ENCODE measurements at regions not wholly inside any gene's neighbourhood (a gene's known extent, or its start where the extent isn't known, plus 50 kb on each side); places are given as distances from the start of the nearest gene placed in this dataset.
"Not testable (repeated sequence)": the region's sequence is repeated elsewhere in the genome, so short reads cannot be mapped to it uniquely, and the experiment has no call there.

GRCh38 chr14:37729218-37729617 lies 133.8 kb downstream of the TTC6 start:
- DNase-seq (ENCODE audit: low spot score in 2 of 2) (no peak), ATAC-seq (ENCODE audit: low read depth) (no peak)
- Mint-ChIP-seq H3K4me3 (no peak overlapping the region), H3K27ac (no peak overlapping the region), H3K9me3 (peaks cover 1% of the 10 kb centered on the region), H3K27me3 (no peaks in the 10 kb centered on the region), H3K4me1 (no peaks in the 10 kb centered on the region), H3K36me3 (no peaks in the 10 kb centered on the region)

DNA sequence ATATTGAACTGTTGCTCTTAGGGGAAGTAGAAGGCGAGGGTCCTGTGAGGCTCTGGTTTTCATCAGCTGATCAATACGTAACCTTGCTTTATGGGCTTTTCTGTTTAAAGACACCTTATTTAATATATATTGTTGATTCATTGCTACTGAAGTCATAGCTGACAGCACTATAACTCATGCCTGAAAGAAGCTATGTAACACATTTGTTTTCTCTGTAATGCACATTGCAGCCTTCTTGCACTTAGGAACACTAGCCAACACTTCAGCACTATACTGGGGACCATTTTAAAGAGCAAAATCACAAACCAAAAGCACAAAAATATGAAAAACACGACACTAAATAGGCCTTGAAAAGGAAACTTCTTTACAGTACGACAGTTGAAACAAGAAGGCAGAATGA lies 135.7 kb downstream of the TTC6 start:
- Mint-ChIP-seq H3K4me3 (no peak overlapping the region), H3K36me3 (no peaks in the 10 kb centered on the region), H3K9me3 (peaks cover 1% of the 10 kb centered on the region), H3K4me1 (no peaks in the 10 kb centered on the region), H3K27me3 (no peaks in the 10 kb centered on the region), H3K27ac (no peak overlapping the region)
- ATAC-seq (ENCODE audit: low read depth) = no peak
- DNase-seq (ENCODE audit: low spot score in 2 of 2) = no peak

DNA sequence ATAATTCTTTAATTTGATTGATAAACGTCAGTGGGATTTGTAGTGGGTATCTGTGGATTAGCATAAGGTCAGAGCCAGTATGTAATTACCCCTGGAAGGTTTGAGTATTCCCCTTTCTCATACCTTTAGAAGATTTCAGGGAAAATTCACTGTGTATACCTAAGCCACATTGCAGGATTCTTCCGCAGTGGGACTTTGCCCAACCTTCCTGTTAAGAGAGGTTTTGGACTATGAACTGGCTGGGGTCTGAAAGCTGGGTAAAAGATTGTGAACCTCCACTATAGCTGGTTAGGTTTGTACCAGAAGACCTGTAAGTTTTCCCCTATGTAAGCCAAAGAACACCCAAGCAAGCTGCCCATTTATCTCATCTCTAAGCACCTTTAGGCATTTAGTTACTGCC lies 150.2 kb downstream of the TTC6 start:
- H3K27me3 Mint-ChIP-seq = no peaks in the 10 kb centered on the region

GRCh38 chr14:37746140-37746832 lies 150.9 kb downstream of the TTC6 start:
- ATAC-seq (ENCODE audit: low read depth) (no peak), DNase-seq (ENCODE audit: low spot score in 2 of 2) (no peak)
- H3K4me3 Mint-ChIP-seq = no peak overlapping the region
- no peaks in the 10 kb centered on the region for H3K36me3 Mint-ChIP-seq
- H3K27me3 Mint-ChIP-seq = no peaks in the 10 kb centered on the region
- H3K27ac Mint-ChIP-seq = no peak overlapping the region
- H3K9me3 Mint-ChIP-seq = peaks cover 16% of the 10 kb centered on the region
- no peaks in the 10 kb centered on the region for H3K4me1 Mint-ChIP-seq

More for the DNA sequence above, 150.2 kb downstream of the TTC6 start:
- ATAC-seq (ENCODE audit: low read depth) (no peak), DNase-seq (ENCODE audit: low spot score in 2 of 2) (no peak)
- Mint-ChIP-seq H3K27ac (no peak overlapping the region), H3K4me1 (no peaks in the 10 kb centered on the region), H3K4me3 (no peak overlapping the region), H3K36me3 (no peaks in the 10 kb centered on the region), H3K9me3 (peaks cover 16% of the 10 kb centered on the region)

GRCh38 chr14:37753459-37753858 lies 158.0 kb downstream of the TTC6 start:
- ATAC-seq (ENCODE audit: low read depth) = no peak
- Mint-ChIP-seq H3K27ac (no peak overlapping the region), H3K27me3 (no peaks in the 10 kb centered on the region), H3K4me3 (no peak overlapping the region), H3K36me3 (no peaks in the 10 kb centered on the region), H3K9me3 (peaks cover 7% of the 10 kb centered on the region), H3K4me1 (no peaks in the 10 kb centered on the region)
- no peak for DNase-seq (ENCODE audit: low spot score in 2 of 2)

- not testable (repeated sequence) for H3K4me3 Mint-ChIP-seq; H3K4me1 Mint-ChIP-seq; DNase-seq (ENCODE audit: low spot score in 2 of 2); H3K36me3 Mint-ChIP-seq; ATAC-seq (ENCODE audit: low read depth); H3K27me3 Mint-ChIP-seq; H3K27ac Mint-ChIP-seq
- H3K9me3 Mint-ChIP-seq = peaks cover 16% of the 10 kb centered on the region
Measured at GRCh38 chr14:37760275-37760674, 164.8 kb downstream of the TTC6 start.

- H3K27ac Mint-ChIP-seq = no peak overlapping the region
- no peaks in the 10 kb centered on the region for H3K4me1 Mint-ChIP-seq
- DNase-seq (ENCODE audit: low spot score in 2 of 2) (no peak), ATAC-seq (ENCODE audit: low read depth) (no peak)
- H3K4me3 Mint-ChIP-seq = no peak overlapping the region
- no peaks in the 10 kb centered on the region for H3K27me3 Mint-ChIP-seq
- H3K9me3 Mint-ChIP-seq = peaks cover 20% of the 10 kb centered on the region
- no peaks in the 10 kb centered on the region for H3K36me3 Mint-ChIP-seq
Measured at GRCh38 chr14:37763266-37763665, 167.8 kb downstream of the TTC6 start.

GRCh38 chr14:37772283-37772682 lies 176.9 kb downstream of the TTC6 start:
- not testable (repeated sequence) for H3K4me3 Mint-ChIP-seq; DNase-seq (ENCODE audit: low spot score in 2 of 2); H3K4me1 Mint-ChIP-seq; ATAC-seq (ENCODE audit: low read depth); H3K27ac Mint-ChIP-seq; H3K36me3 Mint-ChIP-seq; H3K27me3 Mint-ChIP-seq; H3K9me3 Mint-ChIP-seq

DNA sequence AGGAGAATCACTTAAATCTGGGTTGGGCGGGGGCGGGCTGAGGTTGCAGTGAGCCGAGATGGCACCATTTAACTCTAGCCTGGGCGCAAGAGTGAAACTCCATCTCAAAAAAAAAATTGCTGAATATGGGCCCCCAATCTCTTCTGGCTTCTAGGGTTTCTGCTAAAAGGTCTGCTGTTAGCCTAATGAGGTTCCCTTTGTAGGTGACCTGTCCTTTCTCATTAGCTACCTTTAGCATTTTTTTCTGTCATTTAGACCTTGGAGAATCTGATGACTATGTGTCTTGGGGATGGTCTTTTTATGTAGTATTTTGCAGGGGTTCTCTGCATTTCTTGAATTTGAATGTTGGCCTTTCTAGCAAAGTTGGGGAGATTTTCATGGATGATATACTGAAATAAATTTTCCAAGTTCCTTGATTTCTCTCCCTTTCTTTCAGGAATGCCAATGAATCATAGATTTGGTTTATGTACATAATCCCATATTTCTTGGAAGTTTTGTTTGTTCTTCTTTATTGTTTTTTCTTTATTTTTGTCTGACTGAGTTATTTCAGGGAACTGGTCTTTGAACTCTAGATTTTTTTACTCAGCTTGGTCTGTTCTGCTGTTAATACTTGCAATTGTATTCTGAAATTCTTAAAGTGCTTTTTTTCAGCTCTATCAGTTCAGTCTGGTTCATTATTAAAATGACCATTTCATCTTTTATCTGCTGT lies 181.5 kb downstream of the TTC6 start:
- Mint-ChIP-seq H3K36me3 (no peaks in the 10 kb centered on the region), H3K4me1 (no peaks in the 10 kb centered on the region), H3K27ac (no peak overlapping the region), H3K9me3 (peaks cover 5% of the 10 kb centered on the region), H3K4me3 (no peak overlapping the region), H3K27me3 (no peaks in the 10 kb centered on the region)
- DNase-seq (ENCODE audit: low spot score in 2 of 2) (no peak), ATAC-seq (ENCODE audit: low read depth) (no peak)

- Mint-ChIP-seq H3K4me1 (no peaks in the 10 kb centered on the region), H3K27me3 (no peaks in the 10 kb centered on the region), H3K4me3 (no peak overlapping the region), H3K9me3 (peaks cover 3% of the 10 kb centered on the region), H3K27ac (no peak overlapping the region), H3K36me3 (no peaks in the 10 kb centered on the region)
- no peak for DNase-seq (ENCODE audit: low spot score in 2 of 2)
- ATAC-seq (ENCODE audit: low read depth) = no peak
Measured at GRCh38 chr14:37778135-37778943, 182.9 kb downstream of the TTC6 start.

GRCh38 chr14:37779480-37779879 lies 184.1 kb downstream of the TTC6 start:
- Mint-ChIP-seq H3K27me3 (no peaks in the 10 kb centered on the region), H3K9me3 (peaks cover 3% of the 10 kb centered on the region), H3K4me3 (no peak overlapping the region), H3K4me1 (no peaks in the 10 kb centered on the region), H3K36me3 (no peaks in the 10 kb centered on the region), H3K27ac (no peak overlapping the region)
- ATAC-seq (ENCODE audit: low read depth) = no peak
- no peak for DNase-seq (ENCODE audit: low spot score in 2 of 2)

- not testable (repeated sequence) for H3K27ac Mint-ChIP-seq; ATAC-seq (ENCODE audit: low read depth); H3K36me3 Mint-ChIP-seq; H3K4me3 Mint-ChIP-seq; H3K9me3 Mint-ChIP-seq; DNase-seq (ENCODE audit: low spot score in 2 of 2); H3K27me3 Mint-ChIP-seq; H3K4me1 Mint-ChIP-seq
Measured at GRCh38 chr14:37780731-37781130, 185.3 kb downstream of the TTC6 start.

DNA sequence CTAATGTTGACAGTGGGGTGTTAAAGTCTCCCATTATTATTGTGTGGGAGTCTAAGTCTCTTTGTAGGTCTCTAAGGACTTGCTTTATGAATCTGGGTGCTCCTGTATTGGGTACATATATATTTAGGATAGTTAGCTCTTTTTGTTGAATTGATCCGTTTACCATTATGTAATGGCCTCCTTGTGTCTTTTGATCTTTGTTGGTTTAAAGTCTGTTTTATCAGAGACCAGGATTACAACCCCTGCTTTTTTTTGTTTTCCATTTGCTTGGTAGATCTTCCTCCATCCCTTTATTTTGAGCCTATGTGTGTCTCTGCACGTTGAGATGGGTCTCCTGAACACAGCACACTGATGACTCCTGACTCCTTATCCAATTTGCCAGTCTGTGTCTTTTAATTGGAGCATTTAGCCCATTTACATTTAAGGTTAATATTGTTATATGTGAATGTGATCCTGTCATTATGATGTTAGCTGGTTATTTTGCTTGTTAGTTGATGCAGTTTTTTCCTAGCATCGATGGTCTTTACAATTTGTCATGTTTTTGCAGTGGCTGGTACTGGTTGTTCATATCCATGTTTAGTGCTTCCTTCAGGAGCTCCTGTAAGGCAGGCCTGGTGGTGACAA lies 188.9 kb downstream of the TTC6 start:
- not testable (repeated sequence) for DNase-seq (ENCODE audit: low spot score in 2 of 2); H3K36me3 Mint-ChIP-seq; H3K9me3 Mint-ChIP-seq; H3K4me3 Mint-ChIP-seq; H3K27ac Mint-ChIP-seq; H3K4me1 Mint-ChIP-seq; H3K27me3 Mint-ChIP-seq; ATAC-seq (ENCODE audit: low read depth)

- not testable (repeated sequence) for H3K36me3 Mint-ChIP-seq; H3K4me1 Mint-ChIP-seq; H3K4me3 Mint-ChIP-seq; H3K27me3 Mint-ChIP-seq; ATAC-seq (ENCODE audit: low read depth); DNase-seq (ENCODE audit: low spot score in 2 of 2); H3K27ac Mint-ChIP-seq; H3K9me3 Mint-ChIP-seq
Measured at GRCh38 chr14:37784827-37785223, 189.4 kb downstream of the TTC6 start.
